ENCODE measurements at regions not wholly inside any gene's neighbourhood (a gene's known extent, or its start where the extent isn't known, plus 50 kb on each side); places are given as distances from the start of the nearest gene placed in this dataset.

- TF ChIP-seq EZH2 (IDR thresholded peaks at IDR 0.05) (no peak), POLR2AphosphoS5 (IDR thresholded peaks at IDR 0.05; ENCODE audit: borderline replicate concordance, low read depth, low read length) (no peak), FOXP2 (optimal IDR thresholded peaks at IDR 0.05; ENCODE audit: control extremely low read depth, extremely low read length, insufficient read depth) (no peak)
Measured at GRCh38 chr13:69391756-69392155, 715.9 kb upstream of the ATXN8OS start.

Measured in SK-N-MC (cell line).